Loucy (cell line): ENCODE measurements at regions not wholly inside any gene's neighbourhood (a gene's known extent, or its start where the extent isn't known, plus 50 kb on each side); places are given as distances from the start of the nearest gene placed in this dataset.

Source experiments
- H2AFZ ChIP-seq: fragments of 200-600 bp; sonication (generic); 2 replicates; pipeline ENCODE4 v1.6.0; 2016; ENCODE audit warnings: antibody characterized with exemption, mild to moderate bottlenecking, low read length, moderate library complexity
- H3F3A ChIP-seq: fragments of 200-600 bp; 2 replicates; pipeline ENCODE4 v1.6.0; 2016; ENCODE audit warnings: antibody characterized with exemption, low read depth, mild to moderate bottlenecking
- H3K27me3 ChIP-seq: fragments of 200-600 bp; sonication (generic); 2 replicates; pipeline ENCODE4 v1.6.1; 2014; ENCODE audit warnings: low read length, mild to moderate bottlenecking; ENCODE audit not compliant: insufficient read depth, poor library complexity, severe bottlenecking
- H3K36me3 ChIP-seq: fragments of 200-600 bp; sonication (generic); 2 replicates; pipeline ENCODE4 v1.6.1; 2016; ENCODE audit warnings: low read length; ENCODE audit not compliant: insufficient read depth
- H3K4me1 ChIP-seq: fragments of 200-600 bp; sonication (generic); 2 replicates; pipeline ENCODE4 v1.5.1; 2014; ENCODE audit warnings: low read length, mild to moderate bottlenecking; ENCODE audit not compliant: insufficient read depth, poor library complexity, severe bottlenecking
- H3K4me2 ChIP-seq: fragments of 200-600 bp; sonication (generic); 2 replicates; pipeline ENCODE4 v1.6.0; 2014; ENCODE audit warnings: antibody characterized with exemption, low read length, low read depth, mild to moderate bottlenecking; ENCODE audit not compliant: poor library complexity, severe bottlenecking
- H3K4me3 ChIP-seq: fragments of 200-600 bp; sonication (generic); 2 replicates; pipeline ENCODE4 v1.5.1; 2014; ENCODE audit warnings: low read length, mild to moderate bottlenecking, mixed read lengths; ENCODE audit not compliant: poor library complexity, severe bottlenecking
- H3K79me2 ChIP-seq: fragments of 200-600 bp; sonication (generic); 2 replicates; pipeline ENCODE4 v1.6.1; 2014; ENCODE audit warnings: low read length; ENCODE audit not compliant: insufficient read depth
- H3K9ac ChIP-seq: fragments of 200-600 bp; sonication (generic); 2 replicates; pipeline ENCODE4 v1.6.0; 2014; ENCODE audit warnings: mild to moderate bottlenecking, low read depth, low read length, moderate library complexity; ENCODE audit not compliant: poor library complexity, severe bottlenecking
- H3K9me2 ChIP-seq: fragments of 200-600 bp; sonication (generic); replicated peaks from 2 replicates; pipeline ENCODE4 v1.6.1; 2016; ENCODE audit warnings: low read depth, low read length, mixed read lengths
- H3K9me3 ChIP-seq: fragments of 200-600 bp; sonication (generic); 2 replicates; pipeline ENCODE4 v1.6.1; 2014; ENCODE audit warnings: mild to moderate bottlenecking, antibody characterized with exemption, low read length, low read depth; ENCODE audit not compliant: insufficient read depth
- H4K20me1 ChIP-seq: fragments of 200-600 bp; sonication (generic); 2 replicates; pipeline ENCODE4 v1.6.0; 2014; ENCODE audit warnings: antibody characterized with exemption, low read length, mild to moderate bottlenecking; ENCODE audit not compliant: insufficient read depth, poor library complexity, severe bottlenecking
- EZH2phosphoT487 ChIP-seq: fragments of 200-600 bp; IDR thresholded peaks from 2 replicates; pipeline ENCODE4 v1.6.1; 2018; ENCODE audit warnings: antibody characterized with exemption, mild to moderate bottlenecking, moderate library complexity, borderline replicate concordance
- TF ChIP-seq, protein P1 (sequence below): fragments of 200-600 bp; sonication (generic); conservative IDR thresholded peaks from 2 replicates; pipeline ENCODE4 v1.5.1; 2014; ENCODE audit warnings: mild to moderate bottlenecking, antibody characterized with exemption, low read length

GRCh38 chr13:48888613-48889012 lies 87.1 kb upstream of the FNDC3A start:
- Histone ChIP-seq H4K20me1 (no peaks in the 10 kb centered on the region), H3K9me3 (no peaks in the 10 kb centered on the region), H3K9ac (no peak overlapping the region), H3K4me3 (no peak overlapping the region), H3K36me3 (no peaks in the 10 kb centered on the region), H3K27me3 (no peaks in the 10 kb centered on the region), H2AFZ (no peak overlapping the region), H3K4me2 (no peak overlapping the region), H3K4me1 (no peaks in the 10 kb centered on the region), H3K9me2 (no peaks in the 10 kb centered on the region), H3K79me2 (no peaks in the 10 kb centered on the region), H3F3A (no peaks in the 10 kb centered on the region)
- TF ChIP-seq EZH2phosphoT487, result no peak
- TF ChIP-seq, protein P1, sequence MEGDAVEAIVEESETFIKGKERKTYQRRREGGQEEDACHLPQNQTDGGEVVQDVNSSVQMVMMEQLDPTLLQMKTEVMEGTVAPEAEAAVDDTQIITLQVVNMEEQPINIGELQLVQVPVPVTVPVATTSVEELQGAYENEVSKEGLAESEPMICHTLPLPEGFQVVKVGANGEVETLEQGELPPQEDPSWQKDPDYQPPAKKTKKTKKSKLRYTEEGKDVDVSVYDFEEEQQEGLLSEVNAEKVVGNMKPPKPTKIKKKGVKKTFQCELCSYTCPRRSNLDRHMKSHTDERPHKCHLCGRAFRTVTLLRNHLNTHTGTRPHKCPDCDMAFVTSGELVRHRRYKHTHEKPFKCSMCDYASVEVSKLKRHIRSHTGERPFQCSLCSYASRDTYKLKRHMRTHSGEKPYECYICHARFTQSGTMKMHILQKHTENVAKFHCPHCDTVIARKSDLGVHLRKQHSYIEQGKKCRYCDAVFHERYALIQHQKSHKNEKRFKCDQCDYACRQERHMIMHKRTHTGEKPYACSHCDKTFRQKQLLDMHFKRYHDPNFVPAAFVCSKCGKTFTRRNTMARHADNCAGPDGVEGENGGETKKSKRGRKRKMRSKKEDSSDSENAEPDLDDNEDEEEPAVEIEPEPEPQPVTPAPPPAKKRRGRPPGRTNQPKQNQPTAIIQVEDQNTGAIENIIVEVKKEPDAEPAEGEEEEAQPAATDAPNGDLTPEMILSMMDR, result no peak

GRCh38 chr13:48890391-48890790 lies 85.3 kb upstream of the FNDC3A start:
- Histone ChIP-seq H3K9me2 (no peaks in the 10 kb centered on the region), H3K36me3 (no peaks in the 10 kb centered on the region), H3K9ac (no peak overlapping the region), H3K9me3 (no peaks in the 10 kb centered on the region), H4K20me1 (no peaks in the 10 kb centered on the region), H2AFZ (no peak overlapping the region), H3K27me3 (no peaks in the 10 kb centered on the region), H3K4me2 (no peak overlapping the region), H3F3A (no peaks in the 10 kb centered on the region), H3K79me2 (no peaks in the 10 kb centered on the region), H3K4me3 (no peak overlapping the region), H3K4me1 (no peaks in the 10 kb centered on the region)
- TF ChIP-seq, protein P1, result no peak
- TF ChIP-seq EZH2phosphoT487, result no peak

DNA sequence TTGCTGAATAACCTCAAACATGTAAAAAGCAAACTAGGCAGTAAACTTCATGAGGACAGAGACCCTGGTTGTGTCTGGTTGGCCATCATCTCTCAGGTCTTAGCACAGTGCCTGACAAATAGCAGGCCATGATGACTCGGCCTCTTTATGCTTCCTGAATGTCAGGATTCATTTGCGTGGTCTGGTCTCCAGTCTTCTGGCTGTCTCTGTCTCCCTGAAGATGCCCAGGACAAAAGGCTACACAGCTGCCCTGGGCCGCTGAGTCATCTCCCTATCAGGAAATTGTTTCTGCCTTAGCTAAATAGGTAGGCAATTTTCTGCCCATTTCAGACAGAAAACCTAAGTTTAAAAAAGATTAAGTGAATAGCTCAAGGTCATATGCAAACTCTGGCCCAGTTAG lies 84.1 kb upstream of the FNDC3A start:
- H3F3A ChIP-seq, result no peaks in the 10 kb centered on the region
- no peak overlapping the region for H2AFZ ChIP-seq
- no peaks in the 10 kb centered on the region for H3K27me3 ChIP-seq
- no peak for TF ChIP-seq EZH2phosphoT487
- TF ChIP-seq, protein P1, result no peak
- no peaks in the 10 kb centered on the region for H3K9me3 ChIP-seq
- H3K36me3 ChIP-seq, result no peaks in the 10 kb centered on the region
- H3K79me2 ChIP-seq, result no peaks in the 10 kb centered on the region
- no peak overlapping the region for H3K9ac ChIP-seq
- no peaks in the 10 kb centered on the region for H4K20me1 ChIP-seq
- no peak overlapping the region for H3K4me2 ChIP-seq
- no peak overlapping the region for H3K4me3 ChIP-seq
- H3K9me2 ChIP-seq, result no peaks in the 10 kb centered on the region
- no peaks in the 10 kb centered on the region for H3K4me1 ChIP-seq
